Upper lobe of left lung (tissue), 6 donors: ENCODE measurements at regions not wholly inside any gene's neighbourhood (a gene's known extent, or its start where the extent isn't known, plus 50 kb on each side); places are given as distances from the start of the nearest gene placed in this dataset.

ENCODE experiments used
- ATAC-seq, 2 donors: fragments of 200-7000 bp; cut with Tn5 transposase; one replicate each; pipeline ENCODE4 v1.9.1; 2022; ENCODE audit warnings: mild to moderate bottlenecking in 2 of 2, moderate library complexity in 2 of 2; ENCODE audit not compliant: low FRiP score in 2 of 2
- DNase-seq, 2 donors: peaks; one replicate each; pipeline ENCODE4 v3.0.0-alpha.2; 2019 to 2020
- H3K27ac ChIP-seq, 4 donors: fragments of 200-600 bp; sonication (generic); one replicate each; pipeline ENCODE4 v1.5.1; 2016 to 2019
- H3K27me3 ChIP-seq, 4 donors: fragments of 200-600 bp; sonication (generic); one replicate each; pipeline ENCODE4 v1.5.1; 2017 to 2019
- H3K36me3 ChIP-seq, 4 donors: fragments of 200-600 bp; sonication (generic); one replicate each; pipeline ENCODE4 v1.5.1; 2016 to 2019
- H3K4me1 ChIP-seq, 4 donors: fragments of 200-600 bp; sonication (generic); one replicate each; pipeline ENCODE4 v1.5.1; 2018 to 2019
- H3K4me3 ChIP-seq, 4 donors: fragments of 200-600 bp; sonication (generic); one replicate each; pipeline ENCODE4 v1.5.1; 2017 to 2019; ENCODE audit warnings: mild to moderate bottlenecking in 2 of 4, moderate library complexity in 1 of 4
- H3K9me3 ChIP-seq, 4 donors: fragments of 200-600 bp; sonication (generic); one replicate each; pipeline ENCODE4 v1.5.1; 2018 to 2019
- EP300 ChIP-seq, 4 donors: sonication (generic); formaldehyde crosslinking; IDR thresholded peaks; one replicate each; pipeline ENCODE4 v1.5.1; 2017; ENCODE audit warnings: antibody characterized with exemption in 4 of 4, control low read depth in 2 of 4
- POLR2A ChIP-seq, 4 donors: fragments of 450-650 bp; IDR thresholded peaks; one replicate each; pipeline ENCODE4 v1.5.1; 2016 to 2017; ENCODE audit warnings: antibody characterized with exemption in 4 of 4, mild to moderate bottlenecking in 2 of 4
- POLR2AphosphoS5 ChIP-seq, 2 donors: sonication (generic); formaldehyde crosslinking; IDR thresholded peaks; one replicate each; pipeline ENCODE4 v1.5.1; 2017; ENCODE audit warnings: antibody characterized with exemption in 2 of 2
- WGBS, 2 donors: methylation state at CpG; one replicate each; pipeline ENCODE4 v1.1.5; 2017 to 2018; 5-methylcytosine and 5-hydroxymethylcytosine counted together
- TF ChIP-seq, protein P1 (sequence below), 6 experiments: fragments of 450-650 bp in 4 of 6; fragments of 200-600 bp in 2 of 6; sonication (generic) in 2 of 6; IDR thresholded peaks; one replicate each; pipeline ENCODE4 v1.5.1; 2016 to 2019; ENCODE audit warnings: antibody characterized with exemption in 6 of 6
- donor health status: DM: no; HTN: no; CAD: no; lungs with moderate emphysema.
- donor health status: DM: no; HTN: yes; CAD: no; lungs with severe emphysema.

DNA sequence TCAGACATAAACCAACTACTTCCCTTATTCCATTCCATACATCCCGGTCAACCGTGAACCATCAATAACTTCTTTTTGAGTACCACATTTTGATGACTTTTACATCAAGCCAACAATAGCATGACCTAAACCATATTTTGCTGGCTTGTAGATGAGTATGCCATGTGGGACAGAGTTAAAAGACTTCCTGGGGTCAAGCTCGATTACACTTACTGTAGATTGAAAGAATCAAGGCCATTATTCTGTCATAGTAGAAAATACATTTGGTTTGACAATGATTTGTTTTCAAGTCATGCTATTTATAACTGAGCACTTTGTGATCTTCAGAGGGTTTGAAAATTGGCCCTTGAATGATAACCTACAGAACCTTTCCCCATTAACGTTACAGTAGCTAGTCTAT is 1086.9 kb upstream of the PCDH20 start:
- no peak for DNase-seq
- TF ChIP-seq POLR2AphosphoS5 (IDR thresholded peaks at IDR 0.05): no peak
- no peak for TF ChIP-seq EP300 (IDR thresholded peaks at IDR 0.05)
- Histone ChIP-seq H3K27ac (no peak overlapping the region), H3K36me3 (no peaks in the 10 kb centered on the region), H3K4me3 (no peak overlapping the region), H3K27me3 (no peaks in the 10 kb centered on the region), H3K4me1 (no peaks in the 10 kb centered on the region), H3K9me3 (no peaks in the 10 kb centered on the region)
- 88 to 91% methylated on average over 4 of the region's 4 CpGs for WGBS, 2 donors
- no peak for ATAC-seq

DNA sequence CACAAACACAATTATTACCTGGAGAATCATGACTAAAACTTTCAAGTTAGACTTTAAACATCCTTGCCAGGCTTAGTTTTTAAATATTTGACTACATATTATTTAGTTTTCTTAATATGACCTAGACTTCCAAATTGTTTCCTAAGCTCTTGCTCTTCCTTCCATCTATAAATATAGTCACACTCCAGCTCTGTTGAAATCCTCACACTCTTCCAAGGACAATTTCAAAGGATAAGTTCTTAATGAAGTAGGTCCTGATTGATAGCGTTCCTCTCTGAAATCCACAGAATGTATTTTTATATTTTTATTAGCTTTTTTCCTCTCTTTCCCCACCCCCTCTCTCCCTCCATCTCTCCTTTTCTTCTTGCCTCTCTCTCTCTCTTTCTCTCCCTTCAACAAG is 1074.1 kb upstream of the PCDH20 start:
- H3K27ac ChIP-seq: no peak overlapping the region
- ATAC-seq: no peak
- no peaks in the 10 kb centered on the region for H3K36me3 ChIP-seq
- no peak for DNase-seq
- no peaks in the 10 kb centered on the region for H3K27me3 ChIP-seq
- TF ChIP-seq EP300 (IDR thresholded peaks at IDR 0.05) (no peak), POLR2AphosphoS5 (IDR thresholded peaks at IDR 0.05) (no peak), POLR2A (IDR thresholded peaks at IDR 0.05) (no peak)
- TF ChIP-seq, protein P1, sequence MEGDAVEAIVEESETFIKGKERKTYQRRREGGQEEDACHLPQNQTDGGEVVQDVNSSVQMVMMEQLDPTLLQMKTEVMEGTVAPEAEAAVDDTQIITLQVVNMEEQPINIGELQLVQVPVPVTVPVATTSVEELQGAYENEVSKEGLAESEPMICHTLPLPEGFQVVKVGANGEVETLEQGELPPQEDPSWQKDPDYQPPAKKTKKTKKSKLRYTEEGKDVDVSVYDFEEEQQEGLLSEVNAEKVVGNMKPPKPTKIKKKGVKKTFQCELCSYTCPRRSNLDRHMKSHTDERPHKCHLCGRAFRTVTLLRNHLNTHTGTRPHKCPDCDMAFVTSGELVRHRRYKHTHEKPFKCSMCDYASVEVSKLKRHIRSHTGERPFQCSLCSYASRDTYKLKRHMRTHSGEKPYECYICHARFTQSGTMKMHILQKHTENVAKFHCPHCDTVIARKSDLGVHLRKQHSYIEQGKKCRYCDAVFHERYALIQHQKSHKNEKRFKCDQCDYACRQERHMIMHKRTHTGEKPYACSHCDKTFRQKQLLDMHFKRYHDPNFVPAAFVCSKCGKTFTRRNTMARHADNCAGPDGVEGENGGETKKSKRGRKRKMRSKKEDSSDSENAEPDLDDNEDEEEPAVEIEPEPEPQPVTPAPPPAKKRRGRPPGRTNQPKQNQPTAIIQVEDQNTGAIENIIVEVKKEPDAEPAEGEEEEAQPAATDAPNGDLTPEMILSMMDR (IDR thresholded peaks at IDR 0.05): no peak
- 64 to 76% methylated on average over 1 of the region's 1 CpG for WGBS, 2 donors
- H3K4me3 ChIP-seq: no peak overlapping the region
- H3K9me3 ChIP-seq: no peaks in the 10 kb centered on the region
- no peaks in the 10 kb centered on the region for H3K4me1 ChIP-seq

GRCh38 chr13:62483774-62484173 is 1068.1 kb upstream of the PCDH20 start:
- WGBS, 2 donors: 34 to 42% methylated on average over 1 of the region's 1 CpG
- H3K27ac ChIP-seq: no peak overlapping the region
- H3K36me3 ChIP-seq: no peaks in the 10 kb centered on the region
- TF ChIP-seq EP300 (IDR thresholded peaks at IDR 0.05) (no peak), POLR2A (IDR thresholded peaks at IDR 0.05) (no peak), POLR2AphosphoS5 (IDR thresholded peaks at IDR 0.05) (no peak)
- TF ChIP-seq, protein P1 (IDR thresholded peaks at IDR 0.05): no peak
- no peaks in the 10 kb centered on the region for H3K27me3 ChIP-seq
- DNase-seq (no peak), ATAC-seq (no peak)
- no peaks in the 10 kb centered on the region for H3K4me1 ChIP-seq
- no peaks in the 10 kb centered on the region for H3K9me3 ChIP-seq
- H3K4me3 ChIP-seq: no peak overlapping the region

GRCh38 chr13:62482351-62482750 is 1066.7 kb upstream of the PCDH20 start:
- 68 to 78% methylated on average over 3 of the region's 3 CpGs for WGBS, 2 donors
- DNase-seq (no peak), ATAC-seq (no peak)
- Histone ChIP-seq H3K27me3 (no peaks in the 10 kb centered on the region), H3K4me1 (no peaks in the 10 kb centered on the region), H3K36me3 (no peaks in the 10 kb centered on the region), H3K9me3 (no peaks in the 10 kb centered on the region), H3K4me3 (no peak overlapping the region), H3K27ac (no peak overlapping the region)
- TF ChIP-seq EP300 (IDR thresholded peaks at IDR 0.05) (no peak), POLR2AphosphoS5 (IDR thresholded peaks at IDR 0.05) (no peak), POLR2A (IDR thresholded peaks at IDR 0.05) (no peak)
- TF ChIP-seq, protein P1 (IDR thresholded peaks at IDR 0.05): no peak

DNA sequence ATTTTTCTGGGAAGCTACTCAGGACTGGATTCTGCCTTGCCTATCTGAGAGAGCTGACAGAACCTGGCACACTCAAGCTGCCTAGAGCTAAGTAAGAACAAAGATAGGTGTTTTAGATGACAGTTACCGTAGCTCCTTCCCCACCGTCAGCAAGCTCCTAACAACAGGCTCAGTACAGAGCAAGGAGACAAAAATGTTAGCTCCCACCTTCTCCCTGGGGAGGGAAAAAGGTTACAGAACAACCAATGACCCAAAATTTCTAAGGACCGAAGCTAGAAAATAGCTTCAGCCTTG is 1058.2 kb upstream of the PCDH20 start:
- Histone ChIP-seq H3K4me1 (no peaks in the 10 kb centered on the region), H3K27ac (no peak overlapping the region), H3K4me3 (no peak overlapping the region), H3K27me3 (no peaks in the 10 kb centered on the region), H3K36me3 (no peaks in the 10 kb centered on the region), H3K9me3 (no peaks in the 10 kb centered on the region)
- no peak for ATAC-seq
- DNase-seq: no peak
- TF ChIP-seq, protein P1 (IDR thresholded peaks at IDR 0.05): no peak
- TF ChIP-seq EP300 (IDR thresholded peaks at IDR 0.05): no peak
- TF ChIP-seq POLR2A (IDR thresholded peaks at IDR 0.05): no peak
- no peak for TF ChIP-seq POLR2AphosphoS5 (IDR thresholded peaks at IDR 0.05)
- WGBS, 2 donors: 89 to 91% methylated on average over 3 of the region's 3 CpGs
